GM12878 (cell line): ENCODE measurements at regions not wholly inside any gene's neighbourhood (a gene's known extent, or its start where the extent isn't known, plus 50 kb on each side); places are given as distances from the start of the nearest gene placed in this dataset.

Experiments
- ATAC-seq: fragments of 200-7000 bp; cut with Tn5 transposase; 3 replicates; pipeline ENCODE4 v1.9.1; 2020; ENCODE audit warnings: mild to moderate bottlenecking, moderate library complexity
- BruUV-seq: library from RNA; stranded (reverse); fragments of 400-500 nt; replicated peaks from 2 replicates; lab custom pipeline; 2021; lab: Mats Ljungman, UMichigan
- CTCF ChIA-PET: fragments of 300-600 bp; sonication (Branson Sonifier 250); formaldehyde crosslinking; extraction: SDS; loops from one replicate; lab custom pipeline; 2021; ENCODE audit warnings: inconsistent platforms; lab: Yijun Ruan, JAX
- POLR2A ChIA-PET: fragments of 350-600 bp; formaldehyde crosslinking; extraction: SDS; loops from one replicate; lab custom pipeline; 2021; ENCODE audit warnings: inconsistent platforms; lab: Charles Lee
- RAD21 ChIA-PET: fragments of 300-600 bp; sonication (Branson Sonifier 250); formaldehyde crosslinking; loops from one replicate; lab custom pipeline; 2023; ENCODE audit warnings: antibody characterized with exemption; ENCODE audit not compliant: unreplicated experiment; lab: Charles Lee
- SMC1A ChIA-PET: fragments of 300-600 bp; sonication (Branson Sonifier 250); formaldehyde crosslinking; loops from one replicate; lab custom pipeline; 2023; ENCODE audit not compliant: unreplicated experiment, uncharacterized antibody; lab: Charles Lee
- DNase-seq: peaks from one replicate; pipeline ENCODE4 v3.0.0-alpha.2; 2011; ENCODE audit warnings: low read depth, low spot score
- FAIRE-seq: peaks from 3 replicates; lab custom pipeline; 2011; peaks lifted over from hg19 to GRCh38; lab: Jason Lieb, UNC
- H2AFZ ChIP-seq: 2 replicates; pipeline ENCODE4 v1.6.0; 2011; ENCODE audit warnings: low read depth, low read length, control low read depth; ENCODE audit not compliant: control insufficient read depth
- H3K27ac ChIP-seq: 2 replicates; pipeline ENCODE4 v1.5.1; 2011; ENCODE audit warnings: control low read depth; ENCODE audit not compliant: control insufficient read depth, insufficient read depth
- H3K27me3 ChIP-seq, 2 experiments: replicated peaks in 1 of 2; 2 replicates each; pipeline versions ENCODE4 v1.6.0 to v1.6.1; 2011; ENCODE audit warnings: low read length in 1 of 2; ENCODE audit not compliant: control insufficient read depth in 2 of 2, insufficient read depth in 2 of 2
- H3K36me3 ChIP-seq, 2 experiments: 2 replicates each; pipeline ENCODE4 v1.5.1; 2011; ENCODE audit warnings: low read length in 1 of 2; ENCODE audit not compliant: control insufficient read depth in 2 of 2, insufficient read depth in 2 of 2
- H3K4me1 ChIP-seq: 2 replicates; pipeline ENCODE4 v1.6.1; 2011; ENCODE audit warnings: mild to moderate bottlenecking, low read length, moderate library complexity, mixed read lengths; ENCODE audit not compliant: control insufficient read depth, insufficient read depth
- H3K4me2 ChIP-seq: 2 replicates; pipeline ENCODE4 v1.6.0; 2011; ENCODE audit warnings: control low read depth; ENCODE audit not compliant: control insufficient read depth, insufficient read depth
- H3K4me3 ChIP-seq: fragments of 200-600 bp; sonication (generic); 2 replicates; pipeline ENCODE4 v1.5.1; 2016
- H3K79me2 ChIP-seq: 2 replicates; pipeline ENCODE4 v1.6.0; 2011; ENCODE audit warnings: low read length; ENCODE audit not compliant: control insufficient read depth, insufficient read depth
- H3K9ac ChIP-seq: 2 replicates; pipeline ENCODE4 v1.8.0; 2011; ENCODE audit warnings: low read length, control low read depth, mixed read lengths; ENCODE audit not compliant: control insufficient read depth, insufficient read depth
- H3K9me3 ChIP-seq: replicated peaks from 3 replicates; pipeline ENCODE4 v1.5.1; 2011; ENCODE audit warnings: mild to moderate bottlenecking, low read length; ENCODE audit not compliant: control insufficient read depth, insufficient read depth
- H4K20me1 ChIP-seq: 2 replicates; pipeline ENCODE4 v1.6.0; 2011; ENCODE audit not compliant: control insufficient read depth, insufficient read depth
- ASH2L ChIP-seq: fragments of 300-600, 200-600 bp; sonication (generic); IDR thresholded peaks from 2 replicates; pipeline ENCODE4 v1.6.1; 2017; ENCODE audit warnings: low read depth, mild to moderate bottlenecking, borderline replicate concordance
- EGR1 ChIP-seq, 2 experiments: IDR thresholded peaks; 1 replicate in 1 of 2; 2 replicates in 1 of 2; pipeline ENCODE4 v1.6.1; 2011 to 2012; ENCODE audit warnings: low read depth in 2 of 2, low read length in 2 of 2, borderline replicate concordance in 1 of 2, mild to moderate bottlenecking in 1 of 2, moderate library complexity in 1 of 2
- ELK1 ChIP-seq: IDR thresholded peaks from 2 replicates; pipeline ENCODE4 v1.6.1; 2012; ENCODE audit warnings: low read depth, low read length, improper control_type of control experiment
- EP300 ChIP-seq, 2 experiments: fragments of 150-350 bp in 1 of 2; IDR thresholded peaks; 2 replicates each; pipeline ENCODE4 v1.6.1; 2011 to 2012; ENCODE audit warnings: low read depth in 2 of 2, low read length in 2 of 2, borderline replicate concordance in 1 of 2, improper control_type of control experiment in 1 of 2, inconsistent platforms in 1 of 2; ENCODE audit not compliant: control insufficient read depth in 1 of 2
- FOXM1 ChIP-seq: IDR thresholded peaks from 2 replicates; pipeline ENCODE4 v1.6.1; 2012; ENCODE audit warnings: low read depth, mild to moderate bottlenecking, inconsistent platforms, low read length, moderate library complexity
- HDAC6 ChIP-seq: fragments of 200-600 bp; sonication (generic); IDR thresholded peaks from one replicate; pipeline ENCODE4 v1.8.0; 2017; ENCODE audit warnings: antibody characterized with exemption; ENCODE audit not compliant: unreplicated experiment
- JUND ChIP-seq: IDR thresholded peaks from 2 replicates; pipeline ENCODE4 v1.6.1; 2012; ENCODE audit warnings: low read depth, mild to moderate bottlenecking, low read length, improper control_type of control experiment, moderate library complexity
- KAT2A ChIP-seq: conservative IDR thresholded peaks from 2 replicates; pipeline ENCODE4 v1.6.1; 2011; ENCODE audit warnings: low read depth, low read length; ENCODE audit not compliant: control insufficient read depth
- LARP7 ChIP-seq: fragments of 450-650 bp; IDR thresholded peaks from 2 replicates; pipeline ENCODE4 v1.6.1; 2017; ENCODE audit warnings: mild to moderate bottlenecking
- MEF2A ChIP-seq: IDR thresholded peaks from 2 replicates; pipeline ENCODE4 v1.6.1; 2011; ENCODE audit warnings: low read depth, mild to moderate bottlenecking, low read length, moderate library complexity; ENCODE audit not compliant: insufficient read depth
- MLLT1 ChIP-seq: fragments of 450-650 bp; IDR thresholded peaks from 2 replicates; pipeline ENCODE4 v1.6.1; 2016; ENCODE audit warnings: mild to moderate bottlenecking
- NFIC ChIP-seq: IDR thresholded peaks from 2 replicates; pipeline ENCODE4 v1.6.1; 2012; ENCODE audit warnings: low read depth, mild to moderate bottlenecking, inconsistent platforms, low read length, moderate library complexity
- NFYB ChIP-seq: IDR thresholded peaks from 2 replicates; pipeline ENCODE4 v1.6.1; 2011; ENCODE audit warnings: low read depth, mild to moderate bottlenecking, low read length, improper control_type of control experiment, moderate library complexity; ENCODE audit not compliant: insufficient read depth
- PBX3 ChIP-seq: IDR thresholded peaks from 2 replicates; pipeline ENCODE4 v1.6.1; 2011; ENCODE audit warnings: mild to moderate bottlenecking, low read depth, low read length, moderate library complexity; ENCODE audit not compliant: insufficient replicate concordance
- SMC3 ChIP-seq: IDR thresholded peaks from 2 replicates; pipeline ENCODE4 v1.6.1; 2011; ENCODE audit warnings: low read length, improper control_type of control experiment, borderline replicate concordance
- ZNF592 ChIP-seq: fragments of 450-650 bp; IDR thresholded peaks from 2 replicates; pipeline ENCODE4 v1.6.1; 2017; ENCODE audit warnings: mild to moderate bottlenecking, moderate library complexity
- ZZZ3 ChIP-seq: IDR thresholded peaks from 2 replicates; pipeline ENCODE4 v1.6.1; 2011; ENCODE audit warnings: low read depth; ENCODE audit not compliant: control insufficient read depth, insufficient read length
- in situ Hi-C: fragments of 300-500 bp; cut with MboI; formaldehyde crosslinking; loops from 9 replicates; pipeline ENCODE4 v1.14.3; 2018; ENCODE audit warnings: mixed read lengths
- intact Hi-C: fragments of 100-400 bp; cut with micrococcal nuclease; formaldehyde crosslinking; loops from one replicate; pipeline ENCODE4 v1.14.2; 2022; ENCODE audit not compliant: unreplicated experiment

GRCh38 chr5:54775645-54776044 is 209.7 kb downstream of the ESM1 start:
- no peaks in the 10 kb centered on the region for H3K36me3 ChIP-seq
- RAD21 ChIA-PET = no interaction called here
- in situ Hi-C loops = no loop called here
- SMC1A ChIA-PET = no interaction called here
- H4K20me1 ChIP-seq = no peaks in the 10 kb centered on the region
- ATAC-seq = no peak
- POLR2A ChIA-PET = no interaction called here
- H3K4me2 ChIP-seq = no peak overlapping the region
- BruUV-seq = no TSS peak
- H3K27me3 ChIP-seq = no peaks in the 10 kb centered on the region; a peak in 1 of 4 replicates
- no peak for FAIRE-seq
- H3K9me3 ChIP-seq = no peaks in the 10 kb centered on the region; the same call in 2 of the 3 replicates
- CTCF ChIA-PET = no interaction called here
- TF ChIP-seq ASH2L (no peak), EP300 (IDR thresholded peaks at IDR 0.05; ENCODE audit: borderline replicate concordance in 1 of 2, control insufficient read depth in 1 of 2, low read depth in 2 of 2, low read length in 2 of 2) (no peak), EGR1 (IDR thresholded peaks at IDR 0.05; ENCODE audit: borderline replicate concordance in 1 of 2, low read depth in 2 of 2, low read length in 2 of 2) (no peak), NFIC (no peak), LARP7 (no peak), ELK1 (no peak), NFYB (no peak), FOXM1 (no peak), MEF2A (no peak), ZZZ3 (no peak), SMC3 (no peak), HDAC6 (no peak), PBX3 (no peak), MLLT1 (no peak), KAT2A (no peak), ZNF592 (no peak), JUND (no peak)
- no peak overlapping the region for H2AFZ ChIP-seq
- intact Hi-C loops = no loop called here
- peaks cover 5% of the 10 kb centered on the region; the same call in 1 of the 2 replicates for H3K4me1 ChIP-seq
- H3K4me3 ChIP-seq = no peak overlapping the region
- H3K79me2 ChIP-seq = no peaks in the 10 kb centered on the region
- no peak overlapping the region for H3K9ac ChIP-seq
- no peak for DNase-seq
- no peak overlapping the region for H3K27ac ChIP-seq
